Gastroesophageal sphincter (tissue), 3 donors: ENCODE measurements at regions not wholly inside any gene's neighbourhood (a gene's known extent, or its start where the extent isn't known, plus 50 kb on each side); places are given as distances from the start of the nearest gene placed in this dataset.

Experiments used
- POLR2A ChIP-seq, 2 donors: fragments of 450-650 bp; IDR thresholded peaks; one replicate each; pipeline ENCODE4 v1.6.1; 2017; ENCODE audit warnings: antibody characterized with exemption in 2 of 2, mild to moderate bottlenecking in 2 of 2, moderate library complexity in 1 of 2
- TF ChIP-seq, protein P1 (sequence below), 4 experiments: fragments of 200-600 bp in 2 of 4; fragments of 450-650 bp in 2 of 4; sonication (generic) in 1 of 4; IDR thresholded peaks; one replicate each; pipeline ENCODE4 v1.5.1; 2017 to 2019; ENCODE audit warnings: antibody characterized with exemption in 4 of 4, mild to moderate bottlenecking in 2 of 4, moderate library complexity in 2 of 4

GRCh38 chr2:83517727-83518368 lies 941.2 kb downstream of the SUCLG1 start:
- TF ChIP-seq, protein P1, sequence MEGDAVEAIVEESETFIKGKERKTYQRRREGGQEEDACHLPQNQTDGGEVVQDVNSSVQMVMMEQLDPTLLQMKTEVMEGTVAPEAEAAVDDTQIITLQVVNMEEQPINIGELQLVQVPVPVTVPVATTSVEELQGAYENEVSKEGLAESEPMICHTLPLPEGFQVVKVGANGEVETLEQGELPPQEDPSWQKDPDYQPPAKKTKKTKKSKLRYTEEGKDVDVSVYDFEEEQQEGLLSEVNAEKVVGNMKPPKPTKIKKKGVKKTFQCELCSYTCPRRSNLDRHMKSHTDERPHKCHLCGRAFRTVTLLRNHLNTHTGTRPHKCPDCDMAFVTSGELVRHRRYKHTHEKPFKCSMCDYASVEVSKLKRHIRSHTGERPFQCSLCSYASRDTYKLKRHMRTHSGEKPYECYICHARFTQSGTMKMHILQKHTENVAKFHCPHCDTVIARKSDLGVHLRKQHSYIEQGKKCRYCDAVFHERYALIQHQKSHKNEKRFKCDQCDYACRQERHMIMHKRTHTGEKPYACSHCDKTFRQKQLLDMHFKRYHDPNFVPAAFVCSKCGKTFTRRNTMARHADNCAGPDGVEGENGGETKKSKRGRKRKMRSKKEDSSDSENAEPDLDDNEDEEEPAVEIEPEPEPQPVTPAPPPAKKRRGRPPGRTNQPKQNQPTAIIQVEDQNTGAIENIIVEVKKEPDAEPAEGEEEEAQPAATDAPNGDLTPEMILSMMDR (IDR thresholded peaks at IDR 0.05): no peak
- no peak for TF ChIP-seq POLR2A (IDR thresholded peaks at IDR 0.05)
